GM12864 (cell line): ENCODE measurements at regions not wholly inside any gene's neighbourhood (a gene's known extent, or its start where the extent isn't known, plus 50 kb on each side); places are given as distances from the start of the nearest gene placed in this dataset.

Experiments used
- DNase-seq: peaks from one replicate; pipeline ENCODE4 v3.0.0-alpha.2; 2011; ENCODE audit warnings: low read depth
- H3K4me3 ChIP-seq: 2 replicates; pipeline ENCODE4 v1.5.1; 2011; ENCODE audit warnings: mild to moderate bottlenecking, low read depth, low read length, control low read depth
- TF ChIP-seq, protein P1 (sequence below): IDR thresholded peaks from 2 replicates; pipeline ENCODE4 v1.5.1; 2011; ENCODE audit warnings: low read depth, mild to moderate bottlenecking, moderate library complexity, low read length, control low read depth, inconsistent platforms; ENCODE audit errors: missing control alignments

DNA sequence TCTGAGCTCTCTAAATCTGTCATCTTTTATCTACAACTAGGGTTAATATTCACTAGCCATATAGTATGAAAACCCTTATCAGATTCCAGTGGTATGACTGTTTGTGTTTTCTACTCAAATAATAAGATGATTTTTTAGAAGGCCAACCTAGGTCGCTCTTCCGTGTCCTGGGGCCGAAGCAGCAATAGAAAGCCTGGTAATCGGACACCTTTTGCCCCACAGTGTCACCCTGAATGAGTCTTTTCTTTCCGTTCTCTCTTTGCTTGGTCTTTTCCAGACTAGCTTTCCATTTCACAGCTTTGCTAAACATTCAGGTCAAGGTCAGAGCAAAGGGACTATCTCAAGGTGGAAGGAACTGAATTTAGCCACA is 243.3 kb upstream of the ANKRD55 start:
- DNase-seq, result no peak
- TF ChIP-seq, protein P1, sequence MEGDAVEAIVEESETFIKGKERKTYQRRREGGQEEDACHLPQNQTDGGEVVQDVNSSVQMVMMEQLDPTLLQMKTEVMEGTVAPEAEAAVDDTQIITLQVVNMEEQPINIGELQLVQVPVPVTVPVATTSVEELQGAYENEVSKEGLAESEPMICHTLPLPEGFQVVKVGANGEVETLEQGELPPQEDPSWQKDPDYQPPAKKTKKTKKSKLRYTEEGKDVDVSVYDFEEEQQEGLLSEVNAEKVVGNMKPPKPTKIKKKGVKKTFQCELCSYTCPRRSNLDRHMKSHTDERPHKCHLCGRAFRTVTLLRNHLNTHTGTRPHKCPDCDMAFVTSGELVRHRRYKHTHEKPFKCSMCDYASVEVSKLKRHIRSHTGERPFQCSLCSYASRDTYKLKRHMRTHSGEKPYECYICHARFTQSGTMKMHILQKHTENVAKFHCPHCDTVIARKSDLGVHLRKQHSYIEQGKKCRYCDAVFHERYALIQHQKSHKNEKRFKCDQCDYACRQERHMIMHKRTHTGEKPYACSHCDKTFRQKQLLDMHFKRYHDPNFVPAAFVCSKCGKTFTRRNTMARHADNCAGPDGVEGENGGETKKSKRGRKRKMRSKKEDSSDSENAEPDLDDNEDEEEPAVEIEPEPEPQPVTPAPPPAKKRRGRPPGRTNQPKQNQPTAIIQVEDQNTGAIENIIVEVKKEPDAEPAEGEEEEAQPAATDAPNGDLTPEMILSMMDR, result no peak
- no peak overlapping the region for H3K4me3 ChIP-seq

DNA sequence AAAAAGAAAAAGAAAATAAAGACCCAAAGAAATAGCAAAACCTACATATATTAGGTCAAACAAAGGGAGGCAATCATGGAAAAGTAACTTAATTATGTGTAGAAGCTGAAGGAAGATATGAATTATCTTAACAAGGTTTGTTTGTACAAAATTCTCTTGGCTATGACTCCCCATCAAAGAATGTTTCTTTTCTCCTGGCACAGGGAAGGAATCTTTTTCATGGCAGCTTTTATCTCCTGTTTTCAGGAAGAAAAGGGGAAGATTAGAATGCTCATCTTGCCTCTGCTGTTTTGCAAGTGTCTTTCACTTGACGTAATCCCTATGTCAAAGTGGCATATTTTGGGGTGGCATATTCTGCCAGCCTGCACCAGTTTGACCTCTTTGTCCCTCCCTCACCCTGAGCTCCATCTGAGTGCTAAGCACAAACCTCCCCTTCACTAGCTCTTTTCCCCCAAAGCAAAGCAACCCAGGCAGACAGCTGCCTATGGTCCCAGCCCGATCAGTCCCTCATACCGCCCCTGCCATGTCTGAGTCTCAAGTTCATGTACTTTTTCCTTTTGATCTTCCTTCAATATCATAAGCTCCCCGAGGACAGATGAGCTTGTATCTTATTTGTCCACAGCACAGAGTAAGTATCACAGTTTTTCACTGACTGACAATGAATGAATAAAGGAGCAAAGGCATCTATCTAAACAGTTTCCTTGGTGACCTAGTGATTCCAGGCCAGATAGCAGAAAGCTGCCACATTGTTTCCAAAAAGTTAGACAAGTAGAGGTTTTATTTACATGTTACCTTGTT is 242.8 kb upstream of the ANKRD55 start:
- TF ChIP-seq, protein P1, result no peak
- no peak for DNase-seq
- no peak overlapping the region for H3K4me3 ChIP-seq

DNA sequence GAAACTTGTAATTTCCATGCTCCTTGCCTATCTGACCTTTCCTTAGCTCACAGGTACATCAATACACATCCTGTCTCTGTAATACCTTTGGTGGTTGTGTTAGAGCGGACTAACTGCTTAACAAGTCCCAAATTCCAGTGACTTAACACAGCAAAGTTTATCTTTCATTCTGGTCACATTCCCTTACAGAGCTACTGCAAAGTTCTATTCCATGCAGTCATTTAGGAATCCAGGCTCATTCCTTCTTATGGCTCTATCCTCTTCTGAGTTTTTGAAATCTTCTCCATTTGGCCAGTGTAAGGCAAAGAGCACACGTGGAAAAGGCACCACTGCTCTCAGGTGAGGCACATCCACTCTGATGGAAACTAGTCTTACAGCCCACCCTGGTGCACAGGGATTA is 238.6 kb upstream of the ANKRD55 start:
- no peak for DNase-seq
- TF ChIP-seq, protein P1, result no peak
- no peak overlapping the region for H3K4me3 ChIP-seq

DNA sequence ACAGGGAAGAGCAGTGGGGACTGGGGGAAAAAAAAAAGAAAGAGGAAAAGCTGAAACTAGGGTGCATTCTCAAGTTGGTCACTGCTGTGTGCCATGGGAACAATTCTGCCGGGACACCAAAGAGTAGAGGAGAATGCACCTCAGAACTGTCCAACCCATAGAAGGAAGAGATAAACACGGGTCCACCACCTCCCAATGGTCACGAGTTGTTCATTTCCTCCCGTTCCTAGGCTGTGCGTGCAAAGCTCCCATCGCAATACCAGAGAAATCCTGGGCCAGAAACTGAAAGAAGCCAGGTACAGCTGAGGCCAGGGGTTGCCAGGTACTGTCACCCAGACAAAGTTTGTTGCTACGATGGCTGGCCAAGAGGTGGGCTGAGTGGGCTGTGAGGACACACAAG is 236.9 kb upstream of the ANKRD55 start:
- no peak for DNase-seq
- no peak overlapping the region for H3K4me3 ChIP-seq
- TF ChIP-seq, protein P1, result no peak

DNA sequence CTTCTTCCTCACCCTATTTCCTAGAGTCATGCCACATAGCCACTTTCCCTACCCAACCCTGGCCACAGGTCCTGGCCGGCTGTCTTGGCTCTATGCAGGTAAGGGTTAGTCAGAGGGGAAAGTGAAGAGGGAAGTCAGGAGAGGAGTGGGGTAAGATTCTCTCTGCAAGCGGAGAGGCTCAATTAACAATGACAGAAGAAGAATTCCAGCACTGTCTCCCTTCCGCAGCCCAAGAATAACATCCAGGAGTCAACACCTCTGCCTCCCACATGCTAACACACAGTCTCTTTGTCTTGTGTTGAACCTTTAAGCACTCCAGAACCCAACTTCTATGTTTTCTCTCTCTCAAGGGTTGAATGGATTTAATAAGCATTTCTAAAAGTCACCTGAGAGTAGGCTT is 235.1 kb upstream of the ANKRD55 start:
- TF ChIP-seq, protein P1, result no peak
- H3K4me3 ChIP-seq, result no peak overlapping the region
- DNase-seq, result no peak

DNA sequence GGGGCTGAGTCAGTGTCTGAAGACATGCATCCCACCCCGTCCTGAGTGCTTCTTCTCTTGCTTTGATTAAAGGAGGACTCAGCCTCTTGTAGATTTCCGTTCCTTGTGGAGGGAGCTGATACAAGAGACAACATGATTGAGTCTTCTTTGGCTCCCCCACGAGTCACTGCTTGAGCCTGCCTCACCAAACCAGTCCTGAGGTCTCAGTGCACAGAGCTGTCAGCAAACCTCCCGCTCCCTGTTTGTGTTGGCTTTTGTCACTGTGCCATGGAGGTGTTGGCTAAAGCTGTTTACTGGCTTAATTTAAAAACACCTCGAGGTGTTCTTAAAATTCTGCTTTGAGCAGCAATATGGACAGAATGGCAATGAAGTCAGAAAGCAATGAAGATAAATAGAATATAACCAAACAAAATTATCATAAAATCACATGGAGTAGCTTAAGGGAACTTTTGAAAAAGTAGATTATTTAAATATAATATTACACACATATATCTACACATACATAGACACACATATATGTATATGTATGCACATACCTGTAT is 234.1 kb upstream of the ANKRD55 start:
- TF ChIP-seq, protein P1, result no peak
- DNase-seq, result no peak
- H3K4me3 ChIP-seq, result no peak overlapping the region
